22Rv1 (cell line): ENCODE measurements at regions not wholly inside any gene's neighbourhood (a gene's known extent, or its start where the extent isn't known, plus 50 kb on each side); places are given as distances from the start of the nearest gene placed in this dataset.
"Not testable (repeated sequence)": the region's sequence is repeated elsewhere in the genome, so short reads cannot be mapped to it uniquely, and the experiment has no call there.

Experiments
- H3K27ac ChIP-seq: fragments of 450-650 bp; 2 replicates; pipeline ENCODE4 v1.5.1; 2017
- ZFX ChIP-seq: fragments of 450-650 bp; IDR thresholded peaks from 2 replicates; pipeline ENCODE4 v1.6.1; 2017; ENCODE audit warnings: antibody characterized with exemption, borderline replicate concordance
- TF ChIP-seq, protein P1 (sequence below): fragments of 450-650 bp; IDR thresholded peaks from 2 replicates; pipeline ENCODE4 v1.5.1; 2017; ENCODE audit warnings: mild to moderate bottlenecking

DNA sequence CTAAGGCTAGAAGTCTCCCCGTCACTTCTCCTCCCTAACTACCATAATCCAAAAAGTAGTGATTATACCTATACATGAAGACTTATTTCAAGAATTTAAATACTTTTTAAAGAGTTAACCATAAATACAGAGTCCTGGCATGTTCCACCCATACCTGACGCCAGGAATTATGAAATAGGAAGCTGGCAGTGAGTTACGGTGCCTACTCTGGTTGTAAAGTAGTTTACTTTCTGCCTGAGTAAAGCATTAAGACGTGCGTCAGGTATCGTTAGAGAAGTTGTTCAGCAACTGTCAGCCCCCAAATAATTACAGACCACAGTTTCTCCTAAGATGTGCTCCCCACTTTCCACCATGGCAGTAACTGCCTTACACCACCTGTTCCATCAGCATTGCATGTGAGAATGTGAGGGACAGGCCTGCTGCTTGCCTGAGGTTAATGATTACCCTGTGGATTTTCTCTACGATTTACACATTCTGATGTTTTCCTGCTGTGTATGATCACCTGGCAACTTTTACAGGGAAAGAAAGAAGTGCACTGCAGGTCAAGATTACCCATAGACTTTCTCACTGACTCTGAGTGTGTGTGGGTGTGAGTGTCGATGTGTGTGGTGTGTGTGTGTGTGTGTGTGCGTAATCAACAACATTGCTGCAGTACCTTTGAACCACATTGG lies 92.3 kb upstream of the SLC7A11 start:
- H3K27ac ChIP-seq = peak overlapping the region; percentile 72
- TF ChIP-seq ZFX = no peak

- H3K27ac ChIP-seq = not testable (repeated sequence)
Observed at GRCh38 chr4:138332415-138332814, 90.3 kb upstream of the SLC7A11 start.

- peak overlapping the region; percentile 6; the same call in 1 of the 2 replicates for H3K27ac ChIP-seq
- TF ChIP-seq, protein P1, sequence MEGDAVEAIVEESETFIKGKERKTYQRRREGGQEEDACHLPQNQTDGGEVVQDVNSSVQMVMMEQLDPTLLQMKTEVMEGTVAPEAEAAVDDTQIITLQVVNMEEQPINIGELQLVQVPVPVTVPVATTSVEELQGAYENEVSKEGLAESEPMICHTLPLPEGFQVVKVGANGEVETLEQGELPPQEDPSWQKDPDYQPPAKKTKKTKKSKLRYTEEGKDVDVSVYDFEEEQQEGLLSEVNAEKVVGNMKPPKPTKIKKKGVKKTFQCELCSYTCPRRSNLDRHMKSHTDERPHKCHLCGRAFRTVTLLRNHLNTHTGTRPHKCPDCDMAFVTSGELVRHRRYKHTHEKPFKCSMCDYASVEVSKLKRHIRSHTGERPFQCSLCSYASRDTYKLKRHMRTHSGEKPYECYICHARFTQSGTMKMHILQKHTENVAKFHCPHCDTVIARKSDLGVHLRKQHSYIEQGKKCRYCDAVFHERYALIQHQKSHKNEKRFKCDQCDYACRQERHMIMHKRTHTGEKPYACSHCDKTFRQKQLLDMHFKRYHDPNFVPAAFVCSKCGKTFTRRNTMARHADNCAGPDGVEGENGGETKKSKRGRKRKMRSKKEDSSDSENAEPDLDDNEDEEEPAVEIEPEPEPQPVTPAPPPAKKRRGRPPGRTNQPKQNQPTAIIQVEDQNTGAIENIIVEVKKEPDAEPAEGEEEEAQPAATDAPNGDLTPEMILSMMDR = no peak
- no peak for TF ChIP-seq ZFX
Observed at GRCh38 chr4:138330531-138330930, 88.4 kb upstream of the SLC7A11 start.

- TF ChIP-seq, protein P1 = no peak
- TF ChIP-seq ZFX = no peak
- peak overlapping the region; percentile 6; the same call in 1 of the 2 replicates for H3K27ac ChIP-seq
Observed at GRCh38 chr4:138329506-138330070, 87.4 kb upstream of the SLC7A11 start.

DNA sequence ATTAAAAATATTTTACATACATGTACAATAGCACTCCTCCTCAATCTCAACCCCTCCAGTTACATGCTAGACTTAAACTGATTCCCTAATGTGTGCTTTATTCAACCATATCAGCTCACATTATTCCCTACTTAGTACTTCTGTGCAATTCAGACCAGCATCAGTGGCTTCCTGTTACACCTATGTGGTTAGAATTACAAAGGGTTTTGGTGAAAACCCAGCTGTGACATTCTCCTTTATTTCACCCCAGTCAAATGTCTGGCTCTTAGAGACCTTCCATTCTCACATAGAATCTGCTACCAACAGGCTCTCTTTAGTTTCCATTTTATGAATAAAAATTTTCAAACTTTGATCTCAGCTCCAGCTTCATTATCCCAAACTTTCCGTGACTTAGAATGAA lies 85.2 kb upstream of the SLC7A11 start:
- no peak for TF ChIP-seq ZFX
- TF ChIP-seq, protein P1 = no peak
- no peak overlapping the region for H3K27ac ChIP-seq

- no peak for TF ChIP-seq ZFX
- TF ChIP-seq, protein P1 = no peak
- H3K27ac ChIP-seq = no peak overlapping the region
Observed at GRCh38 chr4:138320831-138321230, 78.7 kb upstream of the SLC7A11 start.

DNA sequence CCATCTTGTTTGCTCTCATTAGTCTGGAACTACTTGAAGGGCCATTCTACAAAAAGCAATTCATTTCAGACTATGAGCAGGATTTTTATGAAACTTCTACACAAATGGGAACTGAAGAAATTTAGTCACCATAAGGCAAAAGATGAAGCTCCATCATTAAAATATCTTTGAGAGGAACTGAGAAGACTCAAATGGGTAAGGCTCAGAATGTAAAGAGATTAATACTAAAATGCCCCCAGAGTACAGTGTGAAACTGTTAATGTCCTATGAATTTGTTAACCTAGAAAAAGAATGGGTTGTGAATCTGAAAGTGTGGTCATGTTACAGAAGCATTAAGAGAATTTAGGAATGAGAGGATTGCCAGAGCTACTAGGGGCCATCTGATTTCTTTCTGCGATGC lies 77.9 kb upstream of the SLC7A11 start:
- TF ChIP-seq, protein P1 = no peak
- TF ChIP-seq ZFX = no peak
- no peak overlapping the region for H3K27ac ChIP-seq

GRCh38 chr4:138317175-138317748 lies 75.1 kb upstream of the SLC7A11 start:
- no peak overlapping the region for H3K27ac ChIP-seq
- TF ChIP-seq, protein P1 = no peak
- no peak for TF ChIP-seq ZFX
